HepG2 (cell line): ENCODE measurements at regions not wholly inside any gene's neighbourhood (a gene's known extent, or its start where the extent isn't known, plus 50 kb on each side); places are given as distances from the start of the nearest gene placed in this dataset.
A peak's percentile ranks its signal among the peaks of the same experiment; 100 is the strongest.

Source experiments
- BRCA1 ChIP-seq: sonication (generic); formaldehyde crosslinking; IDR thresholded peaks from 2 replicates; pipeline ENCODE4 v1.4.0; 2020; ENCODE audit warnings: missing genetic modification reagents
- FOSL1 ChIP-seq: sonication (generic); formaldehyde crosslinking; IDR thresholded peaks from 2 replicates; pipeline ENCODE4 v1.9.0; 2021; ENCODE audit warnings: missing genetic modification reagents, borderline replicate concordance
- KDM1A ChIP-seq: IDR thresholded peaks from 2 replicates; pipeline ENCODE4 v1.6.1; 2016; ENCODE audit warnings: missing compliant biosample characterization
- MZF1 ChIP-seq: sonication (generic); formaldehyde crosslinking; IDR thresholded peaks from 2 replicates; pipeline ENCODE4 v1.8.1; 2023; ENCODE audit warnings: mild to moderate bottlenecking, missing genetic modification reagents, borderline replicate concordance
- PTBP1 ChIP-seq: fragments of 200-400 bp; formaldehyde crosslinking; IDR thresholded peaks from 2 replicates; pipeline ENCODE4 v1.6.1; 2018; ENCODE audit warnings: low read length, low read depth; ENCODE audit not compliant: poor library complexity, severe bottlenecking
- SRF ChIP-seq: IDR thresholded peaks from 2 replicates; pipeline ENCODE4 v1.6.1; 2011; ENCODE audit warnings: mild to moderate bottlenecking, low read depth, low read length, moderate library complexity
- TAF1 ChIP-seq: sonication (generic); formaldehyde crosslinking; IDR thresholded peaks from 2 replicates; pipeline ENCODE4 v1.4.0; 2020; ENCODE audit warnings: missing genetic modification reagents
- TF ChIP-seq, protein P1 (sequence below): IDR thresholded peaks from 2 replicates; pipeline ENCODE4 v1.6.1; 2016
- TF ChIP-seq, protein P2 (sequence below): sonication (generic); formaldehyde crosslinking; IDR thresholded peaks from 2 replicates; pipeline ENCODE4 v1.5.0; 2020; ENCODE audit warnings: mild to moderate bottlenecking, missing genetic modification reagents, moderate library complexity

DNA sequence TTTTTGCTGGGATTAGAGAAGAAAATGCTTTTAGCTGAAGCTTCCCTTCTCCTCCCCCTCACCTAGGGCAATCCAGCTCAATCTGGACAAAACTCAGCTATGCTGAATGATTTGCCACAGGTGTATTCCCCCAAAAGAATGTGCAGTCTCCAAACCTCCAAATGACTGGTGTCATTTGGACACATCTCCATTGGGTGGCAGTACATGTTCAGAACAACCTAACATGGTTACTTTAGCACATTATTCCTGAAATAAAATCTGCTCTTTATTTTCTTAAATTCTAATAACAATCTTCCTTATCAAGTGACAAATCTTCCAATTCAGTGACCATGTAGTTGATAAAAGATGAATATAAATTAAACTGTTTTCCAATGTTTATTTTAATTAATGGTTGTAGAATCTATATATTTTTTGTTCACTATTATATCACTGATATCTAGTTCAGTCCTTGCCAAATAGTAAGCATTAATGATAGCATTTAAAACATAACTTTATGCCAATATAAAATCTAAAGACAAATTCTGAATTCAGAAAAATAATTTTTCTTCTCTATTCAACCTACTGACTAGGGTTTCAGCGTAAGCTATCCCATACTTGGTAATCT lies 61.3 kb upstream of the MOCS2 start:
- no peak for TF ChIP-seq SRF
- TF ChIP-seq PTBP1 = no peak
- TF ChIP-seq BRCA1 (CRISPR knock-in tag) = no peak
- TF ChIP-seq, protein P1, sequence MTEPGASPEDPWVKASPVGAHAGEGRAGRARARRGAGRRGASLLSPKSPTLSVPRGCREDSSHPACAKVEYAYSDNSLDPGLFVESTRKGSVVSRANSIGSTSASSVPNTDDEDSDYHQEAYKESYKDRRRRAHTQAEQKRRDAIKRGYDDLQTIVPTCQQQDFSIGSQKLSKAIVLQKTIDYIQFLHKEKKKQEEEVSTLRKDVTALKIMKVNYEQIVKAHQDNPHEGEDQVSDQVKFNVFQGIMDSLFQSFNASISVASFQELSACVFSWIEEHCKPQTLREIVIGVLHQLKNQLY (CRISPR knock-in tag) = no peak
- TF ChIP-seq KDM1A (CRISPR knock-in tag) = no peak
- TF ChIP-seq, protein P2, sequence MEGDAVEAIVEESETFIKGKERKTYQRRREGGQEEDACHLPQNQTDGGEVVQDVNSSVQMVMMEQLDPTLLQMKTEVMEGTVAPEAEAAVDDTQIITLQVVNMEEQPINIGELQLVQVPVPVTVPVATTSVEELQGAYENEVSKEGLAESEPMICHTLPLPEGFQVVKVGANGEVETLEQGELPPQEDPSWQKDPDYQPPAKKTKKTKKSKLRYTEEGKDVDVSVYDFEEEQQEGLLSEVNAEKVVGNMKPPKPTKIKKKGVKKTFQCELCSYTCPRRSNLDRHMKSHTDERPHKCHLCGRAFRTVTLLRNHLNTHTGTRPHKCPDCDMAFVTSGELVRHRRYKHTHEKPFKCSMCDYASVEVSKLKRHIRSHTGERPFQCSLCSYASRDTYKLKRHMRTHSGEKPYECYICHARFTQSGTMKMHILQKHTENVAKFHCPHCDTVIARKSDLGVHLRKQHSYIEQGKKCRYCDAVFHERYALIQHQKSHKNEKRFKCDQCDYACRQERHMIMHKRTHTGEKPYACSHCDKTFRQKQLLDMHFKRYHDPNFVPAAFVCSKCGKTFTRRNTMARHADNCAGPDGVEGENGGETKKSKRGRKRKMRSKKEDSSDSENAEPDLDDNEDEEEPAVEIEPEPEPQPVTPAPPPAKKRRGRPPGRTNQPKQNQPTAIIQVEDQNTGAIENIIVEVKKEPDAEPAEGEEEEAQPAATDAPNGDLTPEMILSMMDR (CRISPR knock-in tag) = peak; percentile 74
- TF ChIP-seq MZF1 (CRISPR knock-in tag) = no peak
- TF ChIP-seq FOSL1 (CRISPR knock-in tag) = no peak
- no peak for TF ChIP-seq TAF1
